ENCODE measurements at regions not wholly inside any gene's neighbourhood (a gene's known extent, or its start where the extent isn't known, plus 50 kb on each side); places are given as distances from the start of the nearest gene placed in this dataset.

- H4K91ac ChIP-seq (ENCODE audit: low read length), result no peak overlapping the region
- H2BK15ac ChIP-seq (ENCODE audit: low read depth, poor library complexity, severe bottlenecking), result no peak overlapping the region
- H3K4me3 ChIP-seq (ENCODE audit: insufficient read depth in 1 of 2, low read depth in 1 of 2, low read length in 2 of 2), result no peak overlapping the region
- no peaks in the 10 kb centered on the region for H3K79me1 ChIP-seq (replicated peaks; ENCODE audit: low read length, poor library complexity, severe bottlenecking)
- no peak overlapping the region for H3K14ac ChIP-seq (ENCODE audit: low read length in 2 of 2)
- H3K36me3 ChIP-seq (ENCODE audit: control insufficient read depth in 1 of 2, insufficient read depth in 2 of 2, low read depth in 1 of 2, low read length in 2 of 2), result no peaks in the 10 kb centered on the region
- no peak for DNase-seq
- H2BK5ac ChIP-seq (ENCODE audit: low read depth, low read length, poor library complexity, severe bottlenecking), result no peak overlapping the region
- no peaks in the 10 kb centered on the region for H3K4me1 ChIP-seq (ENCODE audit: control insufficient read depth, insufficient read depth, low read depth, low read length)
- WGBS, result 88% methylated on average over 1 of the region's 2 CpGs
- no peak overlapping the region for H3K9ac ChIP-seq (ENCODE audit: low read length)
- no peak overlapping the region for H2AFZ ChIP-seq (ENCODE audit: low read depth, low read length)
- H2BK12ac ChIP-seq (ENCODE audit: low read length in 2 of 2), result no peak overlapping the region
- no peak overlapping the region for H3K18ac ChIP-seq (ENCODE audit: low read depth in 1 of 2, low read length in 2 of 2)
- no peaks in the 10 kb centered on the region for H3K27me3 ChIP-seq (ENCODE audit: control insufficient read depth in 1 of 2, insufficient read depth in 1 of 2, low read length in 2 of 2)
- H2AK5ac ChIP-seq (ENCODE audit: low read length, severe bottlenecking), result no peak overlapping the region
- H4K8ac ChIP-seq (ENCODE audit: low read length), result no peak overlapping the region
- no peak overlapping the region for H3K4me2 ChIP-seq (ENCODE audit: low read length, poor library complexity, severe bottlenecking)
- H3K23ac ChIP-seq (ENCODE audit: low read length in 2 of 2), result no peak overlapping the region
- H3K9me3 ChIP-seq (ENCODE audit: control insufficient read depth, low read length), result peaks cover 19% of the 10 kb centered on the region
- no peak overlapping the region for H2BK120ac ChIP-seq (ENCODE audit: low read depth, low read length)
- H3K27ac ChIP-seq (ENCODE audit: low read length, poor library complexity, severe bottlenecking), result no peak overlapping the region
- H3K4ac ChIP-seq (ENCODE audit: low read depth in 1 of 2, low read length in 2 of 2), result no peak overlapping the region
Measured at GRCh38 chr2:145416640-145417039, 896.7 kb upstream of the ZEB2 start.

- Histone ChIP-seq H2BK120ac (ENCODE audit: low read depth, low read length) (no peak overlapping the region), H3K36me3 (ENCODE audit: control insufficient read depth in 1 of 2, insufficient read depth in 2 of 2, low read depth in 1 of 2, low read length in 2 of 2) (no peaks in the 10 kb centered on the region), H3K4me3 (ENCODE audit: insufficient read depth in 1 of 2, low read depth in 1 of 2, low read length in 2 of 2) (no peak overlapping the region), H3K4ac (ENCODE audit: low read depth in 1 of 2, low read length in 2 of 2) (no peak overlapping the region), H4K8ac (ENCODE audit: low read length) (no peak overlapping the region), H2BK15ac (ENCODE audit: low read depth, poor library complexity, severe bottlenecking) (no peak overlapping the region), H3K27ac (ENCODE audit: low read length, poor library complexity, severe bottlenecking) (no peak overlapping the region), H2AFZ (ENCODE audit: low read depth, low read length) (no peak overlapping the region), H2BK5ac (ENCODE audit: low read depth, low read length, poor library complexity, severe bottlenecking) (no peak overlapping the region), H3K79me1 (replicated peaks; ENCODE audit: low read length, poor library complexity, severe bottlenecking) (no peaks in the 10 kb centered on the region), H3K9me3 (ENCODE audit: control insufficient read depth, low read length) (peaks cover 9% of the 10 kb centered on the region), H2AK5ac (ENCODE audit: low read length, severe bottlenecking) (no peak overlapping the region), H3K27me3 (ENCODE audit: control insufficient read depth in 1 of 2, insufficient read depth in 1 of 2, low read length in 2 of 2) (no peaks in the 10 kb centered on the region), H4K91ac (ENCODE audit: low read length) (no peak overlapping the region), H3K14ac (ENCODE audit: low read length in 2 of 2) (no peak overlapping the region), H2BK12ac (ENCODE audit: low read length in 2 of 2) (no peak overlapping the region), H3K4me1 (ENCODE audit: control insufficient read depth, insufficient read depth, low read depth, low read length) (no peaks in the 10 kb centered on the region), H3K9ac (ENCODE audit: low read length) (no peak overlapping the region), H3K4me2 (ENCODE audit: low read length, poor library complexity, severe bottlenecking) (no peak overlapping the region), H3K23ac (ENCODE audit: low read length in 2 of 2) (no peak overlapping the region), H3K18ac (ENCODE audit: low read depth in 1 of 2, low read length in 2 of 2) (no peak overlapping the region)
- no CpG with 5 or more reads among the region's 1 CpG for WGBS
- DNase-seq, result no peak
Measured at GRCh38 chr2:145415151-145415550, 895.2 kb upstream of the ZEB2 start.

GRCh38 chr2:145413261-145414030 is 893.5 kb upstream of the ZEB2 start:
- Histone ChIP-seq H3K9ac (ENCODE audit: low read length) (no peak overlapping the region), H2BK15ac (ENCODE audit: low read depth, poor library complexity, severe bottlenecking) (no peak overlapping the region), H3K4me2 (ENCODE audit: low read length, poor library complexity, severe bottlenecking) (no peak overlapping the region), H2BK5ac (ENCODE audit: low read depth, low read length, poor library complexity, severe bottlenecking) (no peak overlapping the region), H3K4me3 (ENCODE audit: insufficient read depth in 1 of 2, low read depth in 1 of 2, low read length in 2 of 2) (no peak overlapping the region), H2BK12ac (ENCODE audit: low read length in 2 of 2) (no peak overlapping the region), H3K27me3 (ENCODE audit: control insufficient read depth in 1 of 2, insufficient read depth in 1 of 2, low read length in 2 of 2) (no peaks in the 10 kb centered on the region), H2AFZ (ENCODE audit: low read depth, low read length) (no peak overlapping the region), H3K4ac (ENCODE audit: low read depth in 1 of 2, low read length in 2 of 2) (no peak overlapping the region), H3K14ac (ENCODE audit: low read length in 2 of 2) (no peak overlapping the region), H2AK5ac (ENCODE audit: low read length, severe bottlenecking) (no peak overlapping the region), H3K36me3 (ENCODE audit: control insufficient read depth in 1 of 2, insufficient read depth in 2 of 2, low read depth in 1 of 2, low read length in 2 of 2) (no peaks in the 10 kb centered on the region), H3K18ac (ENCODE audit: low read depth in 1 of 2, low read length in 2 of 2) (no peak overlapping the region), H3K79me1 (replicated peaks; ENCODE audit: low read length, poor library complexity, severe bottlenecking) (no peaks in the 10 kb centered on the region), H3K27ac (ENCODE audit: low read length, poor library complexity, severe bottlenecking) (no peak overlapping the region), H2BK120ac (ENCODE audit: low read depth, low read length) (no peak overlapping the region), H3K9me3 (ENCODE audit: control insufficient read depth, low read length) (peaks cover 6% of the 10 kb centered on the region), H4K91ac (ENCODE audit: low read length) (no peak overlapping the region), H3K4me1 (ENCODE audit: control insufficient read depth, insufficient read depth, low read depth, low read length) (no peaks in the 10 kb centered on the region), H4K8ac (ENCODE audit: low read length) (no peak overlapping the region), H3K23ac (ENCODE audit: low read length in 2 of 2) (no peak overlapping the region)
- 83% methylated on average over 1 of the region's 2 CpGs for WGBS
- no peak for DNase-seq

- 100% methylated on average over 2 of the region's 4 CpGs for WGBS
- DNase-seq, result no peak
- H3K4me3 ChIP-seq (ENCODE audit: insufficient read depth in 1 of 2, low read depth in 1 of 2, low read length in 2 of 2), result no peak overlapping the region
- no peak overlapping the region for H2BK120ac ChIP-seq (ENCODE audit: low read depth, low read length)
- no peak overlapping the region for H2AFZ ChIP-seq (ENCODE audit: low read depth, low read length)
- H3K36me3 ChIP-seq (ENCODE audit: control insufficient read depth in 1 of 2, insufficient read depth in 2 of 2, low read depth in 1 of 2, low read length in 2 of 2), result no peaks in the 10 kb centered on the region
- H3K9ac ChIP-seq (ENCODE audit: low read length), result no peak overlapping the region
- H3K27ac ChIP-seq (ENCODE audit: low read length, poor library complexity, severe bottlenecking), result no peak overlapping the region
- H3K23ac ChIP-seq (ENCODE audit: low read length in 2 of 2), result no peak overlapping the region
- no peak overlapping the region for H2BK15ac ChIP-seq (ENCODE audit: low read depth, poor library complexity, severe bottlenecking)
- no peak overlapping the region for H3K18ac ChIP-seq (ENCODE audit: low read depth in 1 of 2, low read length in 2 of 2)
- no peaks in the 10 kb centered on the region for H3K4me1 ChIP-seq (ENCODE audit: control insufficient read depth, insufficient read depth, low read depth, low read length)
- H3K4me2 ChIP-seq (ENCODE audit: low read length, poor library complexity, severe bottlenecking), result no peak overlapping the region
- no peak overlapping the region for H3K4ac ChIP-seq (ENCODE audit: low read depth in 1 of 2, low read length in 2 of 2)
- no peak overlapping the region for H2BK12ac ChIP-seq (ENCODE audit: low read length in 2 of 2)
- H3K27me3 ChIP-seq (ENCODE audit: control insufficient read depth in 1 of 2, insufficient read depth in 1 of 2, low read length in 2 of 2), result no peaks in the 10 kb centered on the region
- H3K79me1 ChIP-seq (replicated peaks; ENCODE audit: low read length, poor library complexity, severe bottlenecking), result no peaks in the 10 kb centered on the region
- H3K14ac ChIP-seq (ENCODE audit: low read length in 2 of 2), result no peak overlapping the region
- no peak overlapping the region for H4K8ac ChIP-seq (ENCODE audit: low read length)
- H3K9me3 ChIP-seq (ENCODE audit: control insufficient read depth, low read length), result peaks cover 6% of the 10 kb centered on the region
- H2BK5ac ChIP-seq (ENCODE audit: low read depth, low read length, poor library complexity, severe bottlenecking), result no peak overlapping the region
- H2AK5ac ChIP-seq (ENCODE audit: low read length, severe bottlenecking), result no peak overlapping the region
- H4K91ac ChIP-seq (ENCODE audit: low read length), result no peak overlapping the region
Measured at GRCh38 chr2:145412155-145412554, 892.2 kb upstream of the ZEB2 start.
